A172 (cell line): ENCODE measurements at regions not wholly inside any gene's neighbourhood (a gene's known extent, or its start where the extent isn't known, plus 50 kb on each side); places are given as distances from the start of the nearest gene placed in this dataset.
"Not testable (repeated sequence)": the region's sequence is repeated elsewhere in the genome, so short reads cannot be mapped to it uniquely, and the experiment has no call there.

Experiments
- DNase-seq: peaks from one replicate; pipeline ENCODE4 v3.0.0-alpha.2; 2015; ENCODE audit warnings: low spot score

- DNase-seq: no peak
Observed at GRCh38 chr5:119895066-119895465, 265.7 kb downstream of the FAM170A start.

GRCh38 chr5:119896826-119897536 is 267.6 kb downstream of the FAM170A start:
- DNase-seq: no peak

GRCh38 chr5:119897537-119898370 is 268.4 kb downstream of the FAM170A start:
- DNase-seq: no peak

DNA sequence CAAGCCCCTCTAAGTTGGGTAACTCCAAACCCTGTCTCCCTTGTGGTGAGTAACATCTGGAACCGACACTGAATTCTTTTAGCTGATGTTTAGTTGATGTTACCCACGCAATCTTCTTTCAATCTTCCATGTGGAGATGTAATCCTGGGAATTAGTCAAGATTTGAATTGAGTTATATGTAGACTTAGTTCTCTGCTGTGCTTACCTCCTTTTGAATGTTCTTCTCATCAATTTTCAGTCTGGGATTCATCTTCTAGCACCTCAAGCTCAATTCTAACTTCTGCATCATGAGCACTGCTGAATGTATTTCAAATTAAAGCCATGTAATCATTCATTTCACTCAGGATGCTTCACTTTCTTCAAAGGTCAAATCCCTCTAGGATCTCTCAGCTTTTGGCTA is 270.6 kb downstream of the FAM170A start:
- no peak for DNase-seq

DNA sequence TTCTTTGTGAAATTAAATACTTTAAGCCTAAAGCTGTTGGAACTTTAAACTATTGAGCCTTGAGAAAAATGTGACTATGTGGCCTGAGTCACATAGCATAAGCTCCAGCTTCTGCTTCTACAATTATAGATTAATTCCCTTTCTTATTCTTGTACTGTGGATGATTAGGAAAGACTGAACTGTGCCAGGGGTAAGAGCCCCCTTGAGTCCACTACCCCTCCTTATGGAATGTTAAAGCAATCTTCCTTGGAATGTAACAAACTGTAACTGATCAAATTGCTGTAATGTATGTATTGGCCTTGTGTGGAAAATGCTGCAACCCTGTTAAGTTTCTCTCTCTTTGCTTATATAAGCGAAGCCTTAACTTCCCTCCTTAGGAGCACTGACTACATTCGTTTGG is 273.2 kb downstream of the FAM170A start:
- DNase-seq: no peak

- no peak for DNase-seq
Observed at GRCh38 chr5:119913425-119913824, 284.1 kb downstream of the FAM170A start.

GRCh38 chr5:119919279-119919678 is 289.9 kb downstream of the FAM170A start:
- no peak for DNase-seq

DNA sequence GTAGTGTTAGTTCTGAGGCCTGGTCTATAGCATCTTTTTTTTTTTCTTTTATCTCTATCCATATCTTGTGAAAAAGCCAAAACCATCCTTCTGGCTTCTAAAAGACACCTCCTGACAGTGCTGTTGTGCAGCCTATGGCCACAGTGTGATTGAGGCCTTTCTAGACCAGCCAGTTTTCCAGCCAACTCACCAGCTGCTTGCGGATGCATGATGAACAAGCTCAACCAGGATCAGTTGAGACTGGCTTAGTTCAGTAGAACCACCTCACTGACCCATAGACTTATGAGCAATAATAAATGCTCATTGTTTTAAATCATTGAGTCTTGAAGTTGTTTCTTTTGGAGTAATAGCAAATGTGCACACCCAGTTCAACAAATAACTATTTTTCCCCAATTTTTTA is 296.9 kb downstream of the FAM170A start:
- no peak for DNase-seq

GRCh38 chr5:119928974-119929373 is 299.6 kb downstream of the FAM170A start:
- no peak for DNase-seq

GRCh38 chr5:119930490-119930889 is 301.1 kb downstream of the FAM170A start:
- DNase-seq: no peak

DNA sequence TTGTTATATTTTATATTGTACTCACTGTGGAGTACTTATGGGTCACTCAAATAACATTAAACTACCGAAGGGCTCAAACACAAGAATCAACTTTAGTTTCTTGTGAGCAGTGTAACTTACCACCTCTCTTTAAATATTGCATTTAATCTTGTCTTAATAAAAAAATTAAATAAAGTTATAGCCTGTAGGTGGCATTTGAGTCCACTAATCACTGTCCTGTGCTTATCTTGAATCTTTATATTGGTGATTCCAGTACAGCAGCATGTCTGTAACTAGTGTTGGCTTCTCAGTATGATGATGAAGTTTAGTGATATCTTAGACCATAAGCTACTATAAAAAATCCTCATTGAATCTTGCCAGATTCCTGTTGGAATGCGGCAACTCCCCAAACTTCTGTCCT is 313.8 kb downstream of the FAM170A start:
- peak; percentile 23 for DNase-seq

GRCh38 chr5:119945691-119946090 is 316.3 kb downstream of the FAM170A start:
- no peak for DNase-seq

DNA sequence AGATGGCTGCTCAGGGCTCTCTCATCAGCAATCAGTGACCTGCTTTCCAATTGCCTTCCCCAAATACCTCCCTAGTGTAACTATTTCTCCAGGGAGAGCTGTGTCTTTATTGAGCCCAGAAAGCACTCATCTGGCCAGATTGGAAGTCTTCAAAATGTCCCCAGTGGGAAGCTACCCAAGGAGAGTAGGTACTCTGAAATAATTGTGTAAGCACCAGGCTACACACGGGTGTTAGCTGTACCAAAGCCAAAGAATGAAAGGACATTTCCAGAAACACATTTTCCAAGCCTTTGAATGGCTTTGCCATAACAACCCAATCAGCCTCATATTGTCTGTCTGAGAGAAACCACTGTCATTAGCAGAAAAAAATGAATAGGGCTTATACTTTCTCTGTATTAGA is 318.8 kb downstream of the FAM170A start:
- DNase-seq: no peak

DNA sequence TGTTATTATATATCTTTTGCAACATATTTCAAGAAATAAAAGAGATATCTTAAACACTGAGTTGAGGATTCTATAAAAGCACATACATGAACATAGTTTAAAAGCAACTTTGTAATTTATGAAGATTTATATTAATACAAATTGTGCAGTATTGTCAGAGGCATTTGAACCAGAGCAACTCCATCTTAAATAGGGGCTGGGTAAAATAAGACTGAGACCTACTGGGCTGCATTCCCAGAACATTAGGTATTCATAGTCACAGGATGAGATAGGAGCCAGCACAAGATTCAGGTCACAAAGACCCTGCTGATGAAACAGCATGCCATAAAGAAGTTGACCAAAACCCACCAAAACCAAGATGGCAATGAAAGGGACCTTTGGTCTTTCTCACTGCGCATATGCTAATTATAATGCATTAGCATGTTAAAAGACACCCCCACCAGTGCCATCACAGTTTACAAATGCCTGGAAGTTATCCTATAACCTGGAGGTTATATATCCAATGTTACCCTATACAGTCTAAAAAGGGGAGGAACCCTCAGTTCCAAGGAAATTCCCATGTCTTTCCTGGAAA is 320.2 kb downstream of the FAM170A start:
- DNase-seq: no peak

- no peak for DNase-seq
Observed at GRCh38 chr5:119951330-119951934, 322.1 kb downstream of the FAM170A start.

GRCh38 chr5:119953474-119953873 is 324.1 kb downstream of the FAM170A start:
- DNase-seq: no peak

- no peak for DNase-seq
Observed at GRCh38 chr5:119954106-119954505, 324.7 kb downstream of the FAM170A start.

- DNase-seq: no peak
Observed at GRCh38 chr5:119961993-119962392, 332.6 kb downstream of the FAM170A start.

GRCh38 chr5:119966028-119966427 is 336.7 kb downstream of the FAM170A start:
- no peak for DNase-seq

DNA sequence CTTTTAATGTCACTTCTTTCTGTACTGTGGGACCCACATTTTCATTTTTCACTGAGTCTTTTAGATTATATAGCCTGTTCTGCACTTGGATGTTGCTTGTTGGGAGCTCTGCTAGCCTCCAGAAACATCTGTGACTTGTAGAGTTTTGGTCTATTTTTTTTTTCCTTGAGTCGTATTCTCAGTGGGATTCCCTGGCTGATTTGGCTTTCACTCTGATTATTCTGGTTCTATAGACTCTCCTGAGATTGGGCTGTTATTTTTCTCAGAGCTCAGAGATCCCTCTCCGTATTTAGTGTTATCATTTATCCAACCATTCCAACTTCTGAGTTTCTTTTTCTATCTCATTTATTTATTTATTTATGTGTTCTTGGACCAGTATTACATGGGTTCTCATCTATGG is 339.3 kb downstream of the FAM170A start:
- no peak for DNase-seq

DNA sequence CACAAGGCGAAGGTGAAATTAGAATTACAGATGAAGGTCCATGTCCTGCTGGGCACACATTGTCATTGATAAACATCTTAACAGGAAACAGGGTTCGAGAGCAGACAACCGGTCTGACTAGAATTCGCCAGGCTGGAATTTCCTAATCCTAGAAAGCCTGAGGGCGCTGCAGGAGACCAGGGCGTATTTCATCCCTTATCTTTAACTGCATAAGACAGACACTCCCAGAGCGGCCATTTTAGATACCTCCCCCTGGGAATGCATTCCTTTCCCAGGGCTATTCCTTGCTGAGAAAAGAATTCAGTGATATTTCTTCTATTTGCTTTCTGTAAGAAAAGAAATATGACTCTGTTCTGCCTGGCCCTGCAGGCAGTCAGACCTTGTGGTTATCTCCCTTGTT is 357.7 kb downstream of the FAM170A start:
- not testable (repeated sequence) for DNase-seq

- DNase-seq: no peak
Observed at GRCh38 chr5:119991625-119992024, 362.3 kb downstream of the FAM170A start.

DNA sequence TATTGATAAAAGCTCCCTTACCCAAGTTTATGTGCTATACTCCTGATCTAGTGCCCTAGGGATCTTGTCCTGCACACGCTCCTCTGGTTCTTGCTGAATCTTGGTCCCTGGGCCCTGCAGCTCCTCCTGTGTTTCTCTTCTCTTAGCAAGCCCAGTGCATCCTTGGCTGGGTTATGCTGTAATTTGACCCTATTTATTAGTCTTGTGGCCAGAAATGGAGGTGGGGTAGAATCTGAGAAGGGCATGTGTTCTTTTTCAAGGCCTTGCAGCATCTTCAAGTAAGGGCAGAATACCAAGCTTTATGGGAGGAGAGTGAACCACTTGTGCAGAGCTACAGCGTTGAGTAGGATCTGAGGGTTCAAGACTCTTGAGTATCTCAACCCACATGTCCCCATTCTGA is 366.8 kb downstream of the FAM170A start:
- DNase-seq: no peak
